AG04450 (cell line): ENCODE measurements at regions not wholly inside any gene's neighbourhood (a gene's known extent, or its start where the extent isn't known, plus 50 kb on each side); places are given as distances from the start of the nearest gene placed in this dataset.

ENCODE experiments used
- CTCF ChIA-PET: fragments of 300-600, 350-600 bp; formaldehyde crosslinking; extraction: SDS; loops from one replicate; lab custom pipeline; 2022; ENCODE audit warnings: antibody characterized with exemption, inconsistent platforms; lab: Charles Lee
- POLR2A ChIA-PET: fragments of 350-600 bp; formaldehyde crosslinking; extraction: SDS; loops from one replicate; lab custom pipeline; 2021; ENCODE audit warnings: antibody characterized with exemption, inconsistent platforms; lab: Yijun Ruan, JAX
- DNase-seq: peaks from one replicate; pipeline ENCODE4 v3.0.0-alpha.2; 2011; ENCODE audit warnings: low read depth, low spot score
- H3K27ac ChIP-seq: one replicate; pipeline ENCODE4 v1.5.1; 2012; ENCODE audit warnings: low read depth, low read length, control low read depth
- H3K27me3 ChIP-seq: one replicate; pipeline ENCODE4 v1.6.0; 2012; ENCODE audit warnings: low read length; ENCODE audit not compliant: control insufficient read depth, insufficient read depth
- H3K4me3 ChIP-seq: 2 replicates; pipeline ENCODE4 v1.5.1; 2011; ENCODE audit warnings: mild to moderate bottlenecking, low read depth, low read length, control low read depth
- H3K9me3 ChIP-seq: 2 replicates; pipeline ENCODE4 v1.5.1; 2012; ENCODE audit warnings: low read length; ENCODE audit not compliant: control insufficient read depth, insufficient read depth
- TF ChIP-seq, protein P1 (sequence below): IDR thresholded peaks from 2 replicates; pipeline ENCODE4 v1.5.1; 2011; ENCODE audit warnings: low read depth, low read length, control low read depth, inconsistent platforms

DNA sequence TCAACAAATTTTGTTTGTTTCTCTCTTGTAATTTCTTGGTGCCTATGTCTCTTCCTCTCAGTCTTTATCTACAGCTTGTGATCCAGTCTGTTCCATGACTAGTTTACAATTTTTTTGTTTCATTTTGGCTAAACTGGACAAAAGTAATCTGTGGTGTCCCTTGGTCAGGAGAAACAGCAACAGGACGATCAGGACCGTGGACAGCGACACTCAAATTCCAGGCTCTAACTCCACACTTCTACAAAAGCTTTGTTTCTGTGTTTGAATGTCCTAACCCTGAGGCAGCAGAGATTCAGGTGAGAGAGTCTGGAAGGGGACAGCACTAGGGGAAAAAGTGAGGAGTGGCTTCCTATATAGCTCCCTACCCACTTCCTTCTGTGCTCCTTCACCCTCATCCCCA is 593.3 kb upstream of the FANCL start:
- ChIA-PET POLR2A (no interaction called here), CTCF (interaction anchor here (1.3 kb wide), 1 partner anchor 191 kb away, joined by 5 read pairs; no protein-coding TSS in a partner anchor)
- H3K27ac ChIP-seq, result no peak overlapping the region
- TF ChIP-seq, protein P1, sequence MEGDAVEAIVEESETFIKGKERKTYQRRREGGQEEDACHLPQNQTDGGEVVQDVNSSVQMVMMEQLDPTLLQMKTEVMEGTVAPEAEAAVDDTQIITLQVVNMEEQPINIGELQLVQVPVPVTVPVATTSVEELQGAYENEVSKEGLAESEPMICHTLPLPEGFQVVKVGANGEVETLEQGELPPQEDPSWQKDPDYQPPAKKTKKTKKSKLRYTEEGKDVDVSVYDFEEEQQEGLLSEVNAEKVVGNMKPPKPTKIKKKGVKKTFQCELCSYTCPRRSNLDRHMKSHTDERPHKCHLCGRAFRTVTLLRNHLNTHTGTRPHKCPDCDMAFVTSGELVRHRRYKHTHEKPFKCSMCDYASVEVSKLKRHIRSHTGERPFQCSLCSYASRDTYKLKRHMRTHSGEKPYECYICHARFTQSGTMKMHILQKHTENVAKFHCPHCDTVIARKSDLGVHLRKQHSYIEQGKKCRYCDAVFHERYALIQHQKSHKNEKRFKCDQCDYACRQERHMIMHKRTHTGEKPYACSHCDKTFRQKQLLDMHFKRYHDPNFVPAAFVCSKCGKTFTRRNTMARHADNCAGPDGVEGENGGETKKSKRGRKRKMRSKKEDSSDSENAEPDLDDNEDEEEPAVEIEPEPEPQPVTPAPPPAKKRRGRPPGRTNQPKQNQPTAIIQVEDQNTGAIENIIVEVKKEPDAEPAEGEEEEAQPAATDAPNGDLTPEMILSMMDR, result no peak
- H3K9me3 ChIP-seq, result no peaks in the 10 kb centered on the region
- no peak for DNase-seq
- no peak overlapping the region for H3K4me3 ChIP-seq
- no peaks in the 10 kb centered on the region for H3K27me3 ChIP-seq

DNA sequence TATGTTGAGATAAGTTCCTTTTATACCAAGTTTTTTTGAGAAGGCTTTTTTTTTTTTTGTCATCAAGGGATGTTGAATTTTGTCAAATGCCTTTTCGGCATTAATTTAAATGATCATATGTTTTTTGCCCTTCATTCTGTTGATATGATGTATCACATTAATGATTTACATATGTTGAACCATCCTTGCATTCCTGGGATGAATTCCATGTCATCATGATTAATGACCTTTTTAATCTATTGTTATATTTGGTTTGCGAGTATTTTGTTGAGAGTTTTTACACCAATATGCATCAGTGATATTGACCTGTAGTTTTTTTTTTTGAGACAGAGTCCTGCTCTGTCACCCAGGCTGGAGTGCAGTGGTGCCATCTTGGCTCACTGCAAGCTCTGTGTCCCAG is 585.7 kb upstream of the FANCL start:
- CTCF ChIA-PET, result no interaction called here
- TF ChIP-seq, protein P1, result no peak
- no peak overlapping the region for H3K27ac ChIP-seq
- DNase-seq, result no peak
- no peak overlapping the region for H3K4me3 ChIP-seq
- no peaks in the 10 kb centered on the region for H3K27me3 ChIP-seq
- POLR2A ChIA-PET, result no interaction called here
- H3K9me3 ChIP-seq, result no peaks in the 10 kb centered on the region

DNA sequence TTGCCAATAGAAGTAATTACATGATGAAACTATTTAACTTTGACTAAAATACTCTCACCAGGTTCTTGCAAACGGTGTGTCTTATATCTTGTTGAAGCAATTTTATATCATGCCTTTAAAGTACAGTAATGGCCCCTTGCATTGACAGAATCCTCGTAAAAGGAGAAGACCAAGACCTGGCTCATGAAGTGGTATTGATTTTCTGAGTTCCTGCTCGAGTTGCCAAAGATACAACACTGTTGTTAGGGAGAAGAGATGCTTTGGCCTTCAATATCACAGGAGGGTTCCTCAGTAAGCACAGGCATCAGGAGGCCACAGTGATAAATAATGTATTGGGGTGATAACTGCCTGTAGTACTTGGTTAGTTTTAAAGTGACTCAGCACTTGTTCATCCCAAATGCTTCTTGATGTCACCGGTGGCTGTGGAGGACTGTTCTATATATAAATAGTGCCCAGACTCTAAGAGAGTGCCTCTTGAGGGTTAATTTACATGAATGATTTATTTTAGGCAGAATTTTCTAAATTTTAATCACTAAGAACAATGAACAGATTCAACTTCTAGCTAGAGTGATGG is 571.7 kb upstream of the FANCL start:
- TF ChIP-seq, protein P1, result no peak
- CTCF ChIA-PET, result no interaction called here
- POLR2A ChIA-PET, result no interaction called here
- Histone ChIP-seq H3K27me3 (no peaks in the 10 kb centered on the region), H3K27ac (no peak overlapping the region), H3K4me3 (no peak overlapping the region), H3K9me3 (no peaks in the 10 kb centered on the region)
- DNase-seq, result no peak

DNA sequence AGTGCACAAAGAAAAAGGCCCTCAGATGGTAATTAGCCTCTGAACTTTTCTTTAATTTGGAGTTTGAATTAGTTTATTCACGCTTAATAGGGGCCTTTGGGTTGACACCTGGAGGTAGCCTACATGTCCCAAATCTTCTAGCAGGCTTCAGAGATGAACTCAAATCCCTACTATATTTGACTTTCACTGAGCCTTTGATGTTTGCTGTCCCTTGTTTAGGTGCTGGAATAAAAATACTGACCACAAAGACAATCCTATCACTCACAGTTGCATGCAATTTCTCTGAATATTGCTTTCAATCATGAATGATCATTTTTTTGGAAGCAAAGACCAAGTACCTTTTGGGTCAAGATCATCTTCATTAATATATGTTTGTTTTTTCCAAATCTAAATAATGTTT is 564.0 kb upstream of the FANCL start:
- H3K27me3 ChIP-seq, result no peaks in the 10 kb centered on the region
- H3K9me3 ChIP-seq, result no peaks in the 10 kb centered on the region
- TF ChIP-seq, protein P1, result no peak
- no peak overlapping the region for H3K27ac ChIP-seq
- ChIA-PET CTCF (no interaction called here), POLR2A (no interaction called here)
- H3K4me3 ChIP-seq, result no peak overlapping the region
- DNase-seq, result no peak

DNA sequence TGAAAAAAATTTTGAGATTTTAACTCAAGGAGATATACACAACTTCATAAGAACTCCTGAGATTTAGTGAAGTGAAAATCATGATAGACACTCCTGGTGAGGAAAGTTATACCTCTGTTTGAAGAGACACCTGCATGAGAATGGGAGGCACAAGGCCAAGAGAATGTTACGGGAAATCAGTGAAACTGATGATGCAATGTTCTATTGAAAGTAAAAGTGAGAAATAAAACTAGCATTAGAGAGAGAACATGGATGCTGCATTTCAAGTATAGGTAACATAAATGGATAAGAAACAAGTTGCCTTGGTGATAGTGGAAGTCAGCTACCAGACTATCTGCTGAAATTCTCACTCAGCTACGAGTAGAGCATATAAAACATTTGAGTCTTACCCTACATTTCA is 562.1 kb upstream of the FANCL start:
- no peak overlapping the region for H3K27ac ChIP-seq
- H3K27me3 ChIP-seq, result no peaks in the 10 kb centered on the region
- no peak overlapping the region for H3K4me3 ChIP-seq
- DNase-seq, result no peak
- no peaks in the 10 kb centered on the region for H3K9me3 ChIP-seq
- ChIA-PET CTCF (no interaction called here), POLR2A (no interaction called here)
- TF ChIP-seq, protein P1, result no peak
